ENCODE measurements at regions not wholly inside any gene's neighbourhood (a gene's known extent, or its start where the extent isn't known, plus 50 kb on each side); places are given as distances from the start of the nearest gene placed in this dataset.
A peak's percentile ranks its signal among the peaks of the same experiment; 100 is the strongest.

DNA sequence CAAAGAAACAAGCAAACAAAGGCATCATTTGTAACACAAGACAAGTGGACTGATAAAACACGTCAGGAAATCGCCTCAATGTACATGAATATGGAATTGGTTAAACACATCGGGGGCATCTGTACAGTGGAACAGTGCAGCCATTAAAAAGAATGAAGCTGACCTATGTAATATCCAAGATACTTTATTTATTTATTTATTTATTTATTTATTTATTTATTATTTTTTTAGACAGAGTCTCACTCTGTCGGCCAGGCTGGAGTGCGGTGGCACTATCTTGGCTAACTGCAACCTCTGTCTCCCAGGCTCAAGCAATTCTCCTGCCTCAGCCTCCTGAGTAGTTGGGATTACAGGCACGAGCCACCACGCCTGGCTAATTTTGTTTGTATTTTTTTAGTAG, 75.4 kb upstream of the SLC45A1 start:
- WGBS (ENCODE audit: low lambda C conversion rate), result 84% methylated on average over 7 of the region's 7 CpGs
- Histone ChIP-seq H3K4me2 (ENCODE audit: low read depth, low read length) (peak overlapping the region; percentile 18; the same call in 1 of the 2 replicates), H3K27me3 (ENCODE audit: control insufficient read depth in 1 of 2, insufficient read depth in 2 of 2, low read length in 2 of 2) (no peaks in the 10 kb centered on the region), H3K27ac (ENCODE audit: extremely low read length, insufficient read depth, low read length) (peak overlapping the region; percentile 69), H3K36me3 (replicated peaks in 1 of 2; ENCODE audit: control insufficient read depth in 1 of 2, insufficient read depth in 2 of 2, low read length in 2 of 2) (no peaks in the 10 kb centered on the region), H4K20me1 (ENCODE audit: insufficient read depth, low read length) (no peaks in the 10 kb centered on the region), H2AFZ (ENCODE audit: low read length) (no peak overlapping the region), H3K9me3 (ENCODE audit: low read length) (no peaks in the 10 kb centered on the region), H3K9ac (ENCODE audit: insufficient read depth, low read depth, low read length) (no peak overlapping the region), H3K79me2 (ENCODE audit: insufficient read depth, low read length) (peaks cover 7% of the 10 kb centered on the region), H3K4me1 (ENCODE audit: insufficient read depth, low read length) (peaks cover 51% of the 10 kb centered on the region), H3K4me3 (replicated peaks in 1 of 3; ENCODE audit: insufficient read depth in 1 of 3, low read depth in 2 of 3, low read length in 3 of 3) (no peak overlapping the region)
- ATAC-seq (no peak), FAIRE-seq (no peak), DNase-seq (ENCODE audit: low spot score) (no peak)
- ChIA-PET POLR2A (interaction anchor here (1.0 to 1.4 kb wide), 4 partner anchors 72 to 224 kb away, joined by 3 to 4 read pairs (median 3); partner anchors contain the start of gene ERRFI1), CTCF (ENCODE audit: low intra/inter-chr PET ratio, low total read pairs) (no interaction called here)
- TF ChIP-seq RBFOX2 (IDR thresholded peaks at IDR 0.05; ENCODE audit: low read depth, low read length), result 0 out of 2 replicates have a peak, but pooled peaks have one; percentile 30
- TF ChIP-seq, protein P1, sequence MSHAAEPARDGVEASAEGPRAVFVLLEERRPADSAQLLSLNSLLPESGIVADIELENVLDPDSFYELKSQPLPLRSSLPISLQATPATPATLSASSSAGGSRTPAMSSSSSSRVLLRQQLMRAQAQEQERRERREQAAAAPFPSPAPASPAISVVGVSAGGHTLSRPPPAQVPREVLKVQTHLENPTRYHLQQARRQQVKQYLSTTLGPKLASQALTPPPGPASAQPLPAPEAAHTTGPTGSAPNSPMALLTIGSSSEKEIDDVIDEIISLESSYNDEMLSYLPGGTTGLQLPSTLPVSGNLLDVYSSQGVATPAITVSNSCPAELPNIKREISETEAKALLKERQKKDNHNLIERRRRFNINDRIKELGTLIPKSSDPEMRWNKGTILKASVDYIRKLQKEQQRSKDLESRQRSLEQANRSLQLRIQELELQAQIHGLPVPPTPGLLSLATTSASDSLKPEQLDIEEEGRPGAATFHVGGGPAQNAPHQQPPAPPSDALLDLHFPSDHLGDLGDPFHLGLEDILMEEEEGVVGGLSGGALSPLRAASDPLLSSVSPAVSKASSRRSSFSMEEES (CRISPR knock-in tag; IDR thresholded peaks at IDR 0.05), result no peak
- in situ Hi-C loops (cut with HindIII; ENCODE audit: extremely low pct_ligation_motif_present, low pct_unique_long_range_greater_than_20kb) (no loop called here), intact Hi-C loops (cut with micrococcal nuclease; ENCODE audit: unreplicated experiment) (no loop called here)
- no TSS peak for BruUV-seq (replicated peaks)

DNA sequence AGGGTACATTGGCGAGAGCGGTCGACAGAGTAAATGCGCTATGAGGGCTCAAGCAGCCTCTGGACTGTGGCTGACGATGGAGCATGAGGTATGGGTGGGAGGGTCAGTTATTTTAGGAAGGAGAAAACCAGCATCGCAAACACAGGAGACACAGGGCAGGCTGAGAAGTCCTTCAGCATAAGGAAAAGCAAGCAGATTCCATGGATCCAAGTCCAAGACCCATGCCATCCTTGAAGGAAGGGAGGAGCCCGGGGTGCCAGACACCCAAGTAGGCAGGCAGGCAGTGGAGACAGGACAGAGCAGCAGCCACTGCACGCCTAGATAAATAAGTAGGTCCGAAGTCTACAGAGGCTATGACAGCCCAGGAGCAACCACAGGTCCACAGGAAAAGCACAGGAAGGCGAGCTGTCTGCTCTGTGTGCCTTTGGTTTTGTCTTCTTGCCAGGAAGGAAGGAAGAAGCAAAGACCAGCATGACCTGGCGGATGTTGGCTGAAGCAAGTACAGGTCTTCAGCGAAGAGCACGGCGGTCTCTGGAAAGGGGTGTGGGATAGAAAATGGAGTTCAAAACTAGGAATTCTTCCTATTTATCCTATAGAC, 76.4 kb upstream of the SLC45A1 start:
- H3K27me3 ChIP-seq (ENCODE audit: control insufficient read depth in 1 of 2, insufficient read depth in 2 of 2, low read length in 2 of 2), result no peaks in the 10 kb centered on the region
- FAIRE-seq (peak; percentile 73), DNase-seq (ENCODE audit: low spot score) (peak; percentile 80), ATAC-seq (peak; percentile 62)
- no peaks in the 10 kb centered on the region for H4K20me1 ChIP-seq (ENCODE audit: insufficient read depth, low read length)
- TSS peak; percentile 59 for BruUV-seq (replicated peaks)
- no peak overlapping the region for H2AFZ ChIP-seq (ENCODE audit: low read length)
- ChIA-PET POLR2A (interaction anchor here (0.8 to 3.6 kb wide), 8 partner anchors 18 to 223 kb away, joined by 3 to 30 read pairs (median 4); partner anchors contain the start of gene ERRFI1), CTCF (ENCODE audit: low intra/inter-chr PET ratio, low total read pairs) (interaction anchor here (0.9 kb wide), 1 partner anchor 72 kb away, joined by 3 read pairs; no protein-coding TSS in a partner anchor)
- no peaks in the 10 kb centered on the region for H3K36me3 ChIP-seq (replicated peaks in 1 of 2; ENCODE audit: control insufficient read depth in 1 of 2, insufficient read depth in 2 of 2, low read length in 2 of 2)
- H3K9me3 ChIP-seq (ENCODE audit: low read length), result no peaks in the 10 kb centered on the region
- intact Hi-C loops (cut with micrococcal nuclease; ENCODE audit: unreplicated experiment) (no loop called here), in situ Hi-C loops (cut with HindIII; ENCODE audit: extremely low pct_ligation_motif_present, low pct_unique_long_range_greater_than_20kb) (no loop called here)
- H3K79me2 ChIP-seq (ENCODE audit: insufficient read depth, low read length), result peaks cover 7% of the 10 kb centered on the region
- H3K4me1 ChIP-seq (ENCODE audit: insufficient read depth, low read length), result peaks cover 49% of the 10 kb centered on the region
- peak overlapping the region; percentile 58 for H3K4me2 ChIP-seq (ENCODE audit: low read depth, low read length)
- H3K4me3 ChIP-seq (replicated peaks in 1 of 3; ENCODE audit: insufficient read depth in 1 of 3, low read depth in 2 of 3, low read length in 3 of 3), result peak overlapping the region in 1 of 3 experiments; percentile 37; a peak in 1 of 6 replicates
- H3K9ac ChIP-seq (ENCODE audit: insufficient read depth, low read depth, low read length), result peak overlapping the region; percentile 47
- H3K27ac ChIP-seq (ENCODE audit: extremely low read length, insufficient read depth, low read length), result peak overlapping the region; percentile 69
- 43% methylated on average over 14 of the region's 14 CpGs for WGBS (ENCODE audit: low lambda C conversion rate)
- no peak for TF ChIP-seq ZNF10 (CRISPR knock-in tag; IDR thresholded peaks at IDR 0.05; ENCODE audit: borderline replicate concordance, low read depth)
- TF ChIP-seq, protein P2, sequence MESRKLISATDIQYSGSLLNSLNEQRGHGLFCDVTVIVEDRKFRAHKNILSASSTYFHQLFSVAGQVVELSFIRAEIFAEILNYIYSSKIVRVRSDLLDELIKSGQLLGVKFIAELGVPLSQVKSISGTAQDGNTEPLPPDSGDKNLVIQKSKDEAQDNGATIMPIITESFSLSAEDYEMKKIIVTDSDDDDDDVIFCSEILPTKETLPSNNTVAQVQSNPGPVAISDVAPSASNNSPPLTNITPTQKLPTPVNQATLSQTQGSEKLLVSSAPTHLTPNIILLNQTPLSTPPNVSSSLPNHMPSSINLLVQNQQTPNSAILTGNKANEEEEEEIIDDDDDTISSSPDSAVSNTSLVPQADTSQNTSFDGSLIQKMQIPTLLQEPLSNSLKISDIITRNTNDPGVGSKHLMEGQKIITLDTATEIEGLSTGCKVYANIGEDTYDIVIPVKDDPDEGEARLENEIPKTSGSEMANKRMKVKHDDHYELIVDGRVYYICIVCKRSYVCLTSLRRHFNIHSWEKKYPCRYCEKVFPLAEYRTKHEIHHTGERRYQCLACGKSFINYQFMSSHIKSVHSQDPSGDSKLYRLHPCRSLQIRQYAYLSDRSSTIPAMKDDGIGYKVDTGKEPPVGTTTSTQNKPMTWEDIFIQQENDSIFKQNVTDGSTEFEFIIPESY (CRISPR knock-in tag; IDR thresholded peaks at IDR 0.05), result peak; percentile 90
- TF ChIP-seq SMC3 (IDR thresholded peaks at IDR 0.05; ENCODE audit: low read length), result no peak; the same call in 1 of the 2 replicates
- no peak for TF ChIP-seq ESRRA (CRISPR knock-in tag; IDR thresholded peaks at IDR 0.05; ENCODE audit: low read depth)
- TF ChIP-seq MZF1 (CRISPR knock-in tag; IDR thresholded peaks at IDR 0.05; ENCODE audit: borderline replicate concordance), result no peak
- TF ChIP-seq, protein P3, sequence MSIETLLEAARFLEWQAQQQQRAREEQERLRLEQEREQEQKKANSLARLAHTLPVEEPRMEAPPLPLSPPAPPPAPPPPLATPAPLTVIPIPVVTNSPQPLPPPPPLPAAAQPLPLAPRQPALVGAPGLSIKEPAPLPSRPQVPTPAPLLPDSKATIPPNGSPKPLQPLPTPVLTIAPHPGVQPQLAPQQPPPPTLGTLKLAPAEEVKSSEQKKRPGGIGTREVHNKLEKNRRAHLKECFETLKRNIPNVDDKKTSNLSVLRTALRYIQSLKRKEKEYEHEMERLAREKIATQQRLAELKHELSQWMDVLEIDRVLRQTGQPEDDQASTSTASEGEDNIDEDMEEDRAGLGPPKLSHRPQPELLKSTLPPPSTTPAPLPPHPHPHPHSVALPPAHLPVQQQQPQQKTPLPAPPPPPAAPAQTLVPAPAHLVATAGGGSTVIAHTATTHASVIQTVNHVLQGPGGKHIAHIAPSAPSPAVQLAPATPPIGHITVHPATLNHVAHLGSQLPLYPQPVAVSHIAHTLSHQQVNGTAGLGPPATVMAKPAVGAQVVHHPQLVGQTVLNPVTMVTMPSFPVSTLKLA (IDR thresholded peaks at IDR 0.05), result no peak
- TF ChIP-seq JARID2 (CRISPR knock-in tag; IDR thresholded peaks at IDR 0.05; ENCODE audit: insufficient replicate concordance), result no peak
- TF ChIP-seq ZNF556 (CRISPR knock-in tag; IDR thresholded peaks at IDR 0.05; ENCODE audit: borderline replicate concordance), result no peak; the same call in 1 of the 2 replicates
- TF ChIP-seq ZNF549 (CRISPR knock-in tag; IDR thresholded peaks at IDR 0.05), result no peak
- no peak for TF ChIP-seq ZNF367 (CRISPR knock-in tag; IDR thresholded peaks at IDR 0.05; ENCODE audit: borderline replicate concordance)
- TF ChIP-seq FOXM1 (CRISPR knock-in tag; IDR thresholded peaks at IDR 0.05), result no peak
